B cell (primary cell): ENCODE measurements at regions not wholly inside any gene's neighbourhood (a gene's known extent, or its start where the extent isn't known, plus 50 kb on each side); places are given as distances from the start of the nearest gene placed in this dataset.

Experiments used
- ATAC-seq: fragments of 200-7000 bp; cut with Tn5 transposase; one replicate; pipeline ENCODE4 v1.10.0; 2021; ENCODE audit warnings: low read depth, mild to moderate bottlenecking, moderate number of reproducible peaks, moderate library complexity
- CTCF ChIA-PET: fragments of 350-600 bp; sonication (Branson Sonifier 250); formaldehyde crosslinking; loops from one replicate; lab custom pipeline; 2021; ENCODE audit warnings: antibody characterized with exemption, inconsistent platforms; lab: Charles Lee
- POLR2A ChIA-PET: fragments of 350-600 bp; sonication (Branson Sonifier 250); formaldehyde crosslinking; loops from one replicate; lab custom pipeline; 2021; ENCODE audit warnings: antibody characterized with exemption; lab: Charles Lee
- DNase-seq: peaks from one replicate; pipeline ENCODE4 v3.0.0; 2013
- H2AFZ ChIP-seq: 2 replicates; pipeline ENCODE4 v1.6.1; 2012; ENCODE audit warnings: mild to moderate bottlenecking, low read depth, low read length; ENCODE audit not compliant: insufficient read depth, poor library complexity, severe bottlenecking
- H3K27ac ChIP-seq, 2 donors: 1 replicate in 1 of 2; 2 replicates in 1 of 2; pipeline ENCODE4 v1.5.1; 2012 to 2013; ENCODE audit warnings: low read length in 2 of 2, mild to moderate bottlenecking in 2 of 2, moderate library complexity in 1 of 2
- H3K27me3 ChIP-seq, 4 experiments: fragments of 200-600 bp in 1 of 4; sonication (generic) in 1 of 4; replicated peaks in 1 of 4; 1 replicate in 2 of 4; 2 replicates in 2 of 4; pipeline versions ENCODE4 v1.6.1 to v1.7.0; 2013 to 2016; ENCODE audit warnings: low read length in 3 of 4, mild to moderate bottlenecking in 2 of 4, mixed read lengths in 1 of 4, moderate library complexity in 1 of 4; ENCODE audit not compliant: insufficient read depth in 4 of 4, control insufficient read depth in 3 of 4; ENCODE audit errors: control extremely low read depth in 1 of 4
- H3K36me3 ChIP-seq, 2 experiments: replicated peaks in 1 of 2; 1 replicate in 1 of 2; 2 replicates in 1 of 2; pipeline versions ENCODE4 v1.6.1 to v1.7.1; 2013; ENCODE audit warnings: low read length in 1 of 2; ENCODE audit not compliant: insufficient read depth in 2 of 2, control insufficient read depth in 1 of 2; ENCODE audit errors: control extremely low read depth in 1 of 2, extremely low read depth in 1 of 2
- H3K4me1 ChIP-seq, 2 donors: fragments of 200-600 bp in 1 of 2; sonication (generic) in 1 of 2; 1 replicate in 1 of 2; 2 replicates in 1 of 2; pipeline versions ENCODE4 v1.5.1 to v1.6.1; 2013 to 2017; ENCODE audit warnings: low read length in 2 of 2; ENCODE audit not compliant: control insufficient read depth in 2 of 2, insufficient read depth in 2 of 2
- H3K4me2 ChIP-seq: replicated peaks from 2 replicates; pipeline ENCODE3; 2012; ENCODE audit warnings: mild to moderate bottlenecking, low read depth, low read length; ENCODE audit not compliant: poor library complexity, severe bottlenecking
- H3K4me3 ChIP-seq, 5 experiments: fragments of 200-600 bp in 1 of 5; sonication (generic) in 1 of 5; 1 replicate in 3 of 5; 2 replicates in 2 of 5; pipeline versions ENCODE4 v1.5.1 to v1.7.0; 2011 to 2016; ENCODE audit warnings: low read length in 4 of 5, mild to moderate bottlenecking in 4 of 5, low read depth in 2 of 5, control low read depth in 1 of 5, moderate library complexity in 1 of 5; ENCODE audit not compliant: insufficient read depth in 1 of 5; ENCODE audit errors: control extremely low read depth in 1 of 5, extremely low read depth in 1 of 5
- H3K79me2 ChIP-seq: fragments of 200-600 bp; sonication (generic); one replicate; pipeline ENCODE4 v1.6.0; 2016; ENCODE audit warnings: low read length; ENCODE audit not compliant: control insufficient read depth, insufficient read depth
- H3K9ac ChIP-seq: fragments of 200-600 bp; sonication (generic); 2 replicates; pipeline ENCODE4 v1.6.1; 2017; ENCODE audit warnings: mild to moderate bottlenecking, low read length, moderate library complexity
- H3K9me3 ChIP-seq, 3 donors: one replicate each; pipeline versions ENCODE4 v1.6.1 to v1.7.1; 2013; ENCODE audit warnings: low read length in 2 of 3; ENCODE audit not compliant: control insufficient read depth in 2 of 3, insufficient read depth in 1 of 3; ENCODE audit errors: control extremely low read depth in 1 of 3
- H4K20me1 ChIP-seq: 2 replicates; pipeline ENCODE4 v1.6.0; 2012; ENCODE audit warnings: mild to moderate bottlenecking, low read length; ENCODE audit not compliant: insufficient read depth, control insufficient read depth, poor library complexity, severe bottlenecking
- H3K27ac Mint-ChIP-seq: one replicate; pipeline ENCODE4 v1.8.0; 2021; ENCODE audit warnings: mixed read lengths
- H3K27me3 Mint-ChIP-seq: one replicate; pipeline ENCODE4 v1.8.0; 2021; ENCODE audit warnings: mixed read lengths
- H3K4me1 Mint-ChIP-seq: one replicate; pipeline ENCODE4 v1.8.0; 2021; ENCODE audit warnings: mixed read lengths
- H3K4me3 Mint-ChIP-seq: one replicate; pipeline ENCODE4 v1.8.0; 2021; ENCODE audit warnings: mixed read lengths
- H3K9me3 Mint-ChIP-seq: one replicate; pipeline ENCODE4 v1.8.0; 2022; ENCODE audit warnings: mixed read lengths; ENCODE audit not compliant: insufficient read depth
- EZH2 ChIP-seq: IDR thresholded peaks from 2 replicates; pipeline ENCODE4 v1.6.1; 2012; ENCODE audit warnings: borderline replicate concordance, low read depth, mild to moderate bottlenecking, moderate library complexity, low read length; ENCODE audit not compliant: insufficient read depth, poor library complexity, severe bottlenecking
- WGBS: methylation state at CpG from one replicate; pipeline ENCODE4 v1.1.5; 2013; ENCODE audit warnings: missing lambda C conversion rate; ENCODE audit not compliant: insufficient coverage; 5-methylcytosine and 5-hydroxymethylcytosine counted together
- intact Hi-C: fragments of 100-400 bp; cut with micrococcal nuclease; formaldehyde crosslinking; loops from one replicate; pipeline ENCODE4 v1.10.0; 2022
- TF ChIP-seq, protein P1 (sequence below): fragments of 200-600 bp; IDR thresholded peaks from one replicate; pipeline ENCODE4 v1.8.0; 2022; ENCODE audit warnings: antibody characterized with exemption, mild to moderate bottlenecking

DNA sequence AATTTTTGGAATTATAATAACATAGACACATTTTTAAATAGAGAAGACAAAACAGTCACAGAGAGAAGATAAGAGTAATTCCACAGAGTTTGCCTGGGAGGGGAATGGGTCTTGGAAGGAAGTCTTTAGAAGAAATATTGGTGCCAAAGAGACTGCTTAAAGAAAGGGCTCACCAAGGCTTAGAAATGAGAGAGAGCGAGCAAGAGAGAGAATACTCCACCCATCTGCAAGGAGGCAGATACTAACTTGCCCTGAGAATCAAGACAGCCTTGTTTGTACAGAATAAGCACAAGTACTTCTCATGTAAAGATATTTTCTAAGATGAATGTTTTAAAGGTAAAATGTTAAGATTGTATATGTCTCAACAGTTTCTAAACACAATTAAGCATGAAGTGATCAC, 165.5 kb downstream of the SLC38A4 start:
- Mint-ChIP-seq H3K4me3 (no peak overlapping the region), H3K27me3 (no peaks in the 10 kb centered on the region), H3K9me3 (no peaks in the 10 kb centered on the region), H3K27ac (no peak overlapping the region), H3K4me1 (peaks cover 28% of the 10 kb centered on the region)
- DNase-seq (peak; percentile 5), ATAC-seq (no peak)
- ChIA-PET CTCF (no interaction called here), POLR2A (no interaction called here)
- Histone ChIP-seq H3K4me1 (peaks cover 21 to 27% of the 10 kb centered on the region in 2 donors), H4K20me1 (no peaks in the 10 kb centered on the region), H3K36me3 (no peaks in the 10 kb centered on the region), H3K27ac (peak overlapping the region in 1 of 2 donors; percentile 27), H3K9ac (peak overlapping the region; percentile 18), H3K27me3 (no peaks in the 10 kb centered on the region), H2AFZ (peak overlapping the region; percentile 56), H3K79me2 (no peaks in the 10 kb centered on the region), H3K9me3 (no peaks in the 10 kb centered on the region), H3K4me3 (no peak overlapping the region), H3K4me2 (peak overlapping the region; percentile 48)
- intact Hi-C loops = loop anchor here (2.0 to 10.0 kb wide), 2 partner anchors 365 to 535 kb away; no protein-coding TSS in a partner anchor
- TF ChIP-seq, protein P1, sequence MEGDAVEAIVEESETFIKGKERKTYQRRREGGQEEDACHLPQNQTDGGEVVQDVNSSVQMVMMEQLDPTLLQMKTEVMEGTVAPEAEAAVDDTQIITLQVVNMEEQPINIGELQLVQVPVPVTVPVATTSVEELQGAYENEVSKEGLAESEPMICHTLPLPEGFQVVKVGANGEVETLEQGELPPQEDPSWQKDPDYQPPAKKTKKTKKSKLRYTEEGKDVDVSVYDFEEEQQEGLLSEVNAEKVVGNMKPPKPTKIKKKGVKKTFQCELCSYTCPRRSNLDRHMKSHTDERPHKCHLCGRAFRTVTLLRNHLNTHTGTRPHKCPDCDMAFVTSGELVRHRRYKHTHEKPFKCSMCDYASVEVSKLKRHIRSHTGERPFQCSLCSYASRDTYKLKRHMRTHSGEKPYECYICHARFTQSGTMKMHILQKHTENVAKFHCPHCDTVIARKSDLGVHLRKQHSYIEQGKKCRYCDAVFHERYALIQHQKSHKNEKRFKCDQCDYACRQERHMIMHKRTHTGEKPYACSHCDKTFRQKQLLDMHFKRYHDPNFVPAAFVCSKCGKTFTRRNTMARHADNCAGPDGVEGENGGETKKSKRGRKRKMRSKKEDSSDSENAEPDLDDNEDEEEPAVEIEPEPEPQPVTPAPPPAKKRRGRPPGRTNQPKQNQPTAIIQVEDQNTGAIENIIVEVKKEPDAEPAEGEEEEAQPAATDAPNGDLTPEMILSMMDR = no peak
- no peak for TF ChIP-seq EZH2
- no CpG with 5 or more reads among the region's 1 CpG for WGBS

DNA sequence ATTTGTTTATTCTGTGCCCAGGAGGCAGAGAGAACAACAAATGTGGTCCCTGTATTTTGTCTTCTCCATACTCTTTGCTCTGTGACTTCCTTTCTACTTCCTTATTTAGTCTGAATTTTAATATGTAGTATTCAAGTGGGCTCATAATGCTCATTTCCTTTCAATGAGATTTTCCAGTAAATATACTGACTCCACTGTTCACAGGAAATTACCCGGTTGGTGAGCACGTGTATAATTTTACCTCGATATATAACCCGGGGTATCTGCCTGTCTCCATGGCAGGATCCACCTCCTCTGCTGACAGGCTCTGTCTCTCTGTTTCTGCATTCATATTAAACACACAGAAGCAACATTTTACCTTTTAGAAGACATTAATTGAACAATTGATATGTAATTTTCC, 166.0 kb downstream of the SLC38A4 start:
- DNase-seq (peak; percentile 3), ATAC-seq (no peak)
- H3K27ac Mint-ChIP-seq = no peak overlapping the region
- TF ChIP-seq EZH2 = no peak
- TF ChIP-seq, protein P1 = no peak
- 12% methylated on average over 4 of the region's 4 CpGs for WGBS
- no peaks in the 10 kb centered on the region for H3K9me3 Mint-ChIP-seq
- H3K4me1 Mint-ChIP-seq = peaks cover 26% of the 10 kb centered on the region
- Histone ChIP-seq H3K9ac (no peak overlapping the region), H3K27ac (peak overlapping the region in 1 of 2 donors; percentile 27), H4K20me1 (no peaks in the 10 kb centered on the region), H3K4me3 (no peak overlapping the region), H3K36me3 (no peaks in the 10 kb centered on the region), H2AFZ (peak overlapping the region; percentile 17), H3K27me3 (no peaks in the 10 kb centered on the region), H3K9me3 (no peaks in the 10 kb centered on the region), H3K79me2 (no peaks in the 10 kb centered on the region), H3K4me1 (peaks cover 21 to 26% of the 10 kb centered on the region in 2 donors), H3K4me2 (peak overlapping the region; percentile 14)
- H3K27me3 Mint-ChIP-seq = no peaks in the 10 kb centered on the region
- H3K4me3 Mint-ChIP-seq = no peak overlapping the region
- CTCF ChIA-PET = interaction anchor here (1.1 to 1.2 kb wide), 2 partner anchors 535 to 587 kb away, joined by 3 to 4 read pairs; no protein-coding TSS in a partner anchor
- intact Hi-C loops = loop anchor here (2.0 to 10.0 kb wide), 2 partner anchors 365 to 535 kb away; no protein-coding TSS in a partner anchor
- POLR2A ChIA-PET = no interaction called here
